GM18907 (cell line): ENCODE measurements at regions not wholly inside any gene's neighbourhood (a gene's known extent, or its start where the extent isn't known, plus 50 kb on each side); places are given as distances from the start of the nearest gene placed in this dataset.

ENCODE experiments used
- ATAC-seq: cut with Tn5 transposase; IDR thresholded peaks from one replicate; pipeline ENCODE4 v1.9.1; 2021; ENCODE audit warnings: mild to moderate bottlenecking, moderate library complexity; ENCODE audit not compliant: unreplicated experiment

DNA sequence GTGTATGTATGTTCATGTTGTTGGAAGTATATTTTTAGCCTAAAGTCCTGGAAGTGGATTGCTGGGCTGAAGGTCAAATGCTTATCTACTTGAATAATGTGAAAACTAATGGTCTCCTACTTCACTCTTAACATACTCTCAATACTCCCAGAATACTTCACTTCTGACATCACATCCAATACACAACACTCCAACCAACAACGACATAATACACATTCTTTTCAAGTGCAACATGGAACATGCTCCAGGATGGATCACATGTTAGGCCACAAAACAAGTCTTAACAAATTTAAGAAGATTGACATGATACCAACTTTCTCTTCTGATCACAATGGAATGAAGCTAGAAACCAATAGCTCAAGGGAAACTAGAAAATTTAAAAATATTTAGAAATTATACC, 126.9 kb upstream of the ADCY1 start:
- no peak for ATAC-seq

DNA sequence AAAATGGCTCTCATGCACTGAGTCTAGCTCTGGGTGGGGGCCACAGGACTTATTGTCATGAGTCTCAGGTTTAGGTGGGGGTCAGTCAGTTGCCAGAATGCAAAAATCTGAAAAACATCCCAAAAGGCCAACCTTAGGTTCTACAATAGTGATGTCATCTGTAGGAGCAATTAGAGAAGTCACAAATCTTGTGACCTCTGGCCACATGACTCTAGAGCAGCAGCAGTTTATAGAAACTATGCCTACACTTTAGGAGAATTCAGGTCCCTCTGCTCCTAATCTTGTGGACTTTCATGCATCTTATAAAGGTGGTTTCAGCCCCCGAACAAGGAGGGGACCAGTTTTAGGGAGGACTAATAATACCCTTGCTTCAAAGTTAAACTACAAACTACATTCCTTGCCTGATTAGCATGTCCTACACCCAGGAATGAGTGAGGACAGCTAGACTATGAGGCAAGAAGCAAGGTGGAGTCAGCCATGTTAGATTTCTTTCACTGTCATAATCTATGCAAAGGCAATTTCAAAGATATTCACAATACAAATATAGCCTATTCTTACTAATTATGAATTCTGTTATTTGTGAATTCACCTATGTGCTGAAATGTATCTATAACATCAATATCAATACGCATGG, 123.5 kb upstream of the ADCY1 start:
- no peak for ATAC-seq

DNA sequence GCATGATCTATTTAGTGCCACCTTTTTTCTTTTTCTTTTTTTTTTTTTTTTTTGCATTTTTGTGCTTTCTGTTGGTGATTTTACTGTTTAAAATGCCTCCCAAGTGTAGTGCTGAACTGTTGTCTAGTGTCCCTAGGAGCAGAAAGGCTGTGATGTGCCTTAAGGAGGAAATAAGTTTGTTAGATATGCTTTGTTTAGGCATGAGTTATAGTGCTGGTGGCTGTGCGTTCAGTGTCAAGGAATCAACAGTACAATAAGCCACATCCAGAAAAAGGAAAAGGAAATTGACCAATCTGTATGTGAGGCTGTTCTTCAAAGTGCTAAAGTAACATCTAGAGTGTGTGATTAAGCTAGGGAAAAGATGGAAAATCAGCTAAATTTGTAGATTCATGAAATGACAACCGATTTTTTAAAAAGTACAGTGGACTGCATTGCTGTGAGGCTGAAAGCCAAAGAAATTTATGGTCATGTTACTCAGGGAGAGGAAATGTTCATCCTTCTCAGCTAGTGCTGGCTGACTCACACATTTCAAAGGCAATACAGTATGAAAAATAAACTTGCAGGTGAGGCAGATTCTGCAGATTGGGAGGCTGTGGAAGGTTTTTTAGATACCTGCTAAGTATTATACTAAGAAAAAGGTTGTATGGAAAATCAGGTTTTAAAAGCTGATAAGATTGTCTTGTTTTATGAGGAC, 122.7 kb upstream of the ADCY1 start:
- no peak for ATAC-seq

DNA sequence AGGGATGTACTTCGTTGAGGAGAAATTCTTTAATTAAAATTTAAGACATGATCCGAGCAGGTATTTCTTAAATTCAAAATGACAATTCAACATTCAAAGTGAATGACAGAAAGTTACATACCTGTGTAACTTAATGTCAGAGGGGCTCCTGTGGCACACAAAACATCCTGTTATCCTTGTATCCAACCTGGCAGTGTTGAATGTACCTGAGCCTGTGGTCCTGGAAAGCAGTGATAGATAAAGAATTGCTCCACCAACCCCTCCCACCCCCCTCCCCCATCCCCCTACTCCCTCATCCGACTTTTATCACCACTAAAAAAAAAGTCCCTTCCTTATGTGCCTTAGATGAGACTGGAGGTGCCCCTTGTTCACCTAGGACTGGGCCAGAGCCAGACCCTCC, 119.4 kb upstream of the ADCY1 start:
- no peak for ATAC-seq

DNA sequence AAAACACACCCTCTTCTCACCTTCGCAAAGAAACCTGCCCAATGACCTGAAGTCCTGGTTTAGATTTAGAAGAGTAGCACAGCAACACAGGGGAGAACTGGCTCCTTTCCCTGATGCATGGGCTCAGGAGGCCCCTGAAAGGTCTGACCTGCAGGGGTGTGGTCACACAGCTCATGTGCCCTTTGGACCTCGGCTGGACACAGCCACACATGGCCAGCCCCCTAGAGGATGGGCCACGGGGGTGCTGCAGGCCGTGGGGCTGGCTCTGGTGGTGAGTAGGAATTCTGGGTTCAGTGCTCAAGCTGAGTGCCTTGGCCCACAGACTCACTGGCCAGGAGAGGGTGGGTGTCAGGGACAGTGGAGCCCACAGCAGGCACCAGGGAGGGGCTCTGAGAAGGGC, 118.5 kb upstream of the ADCY1 start:
- ATAC-seq, result no peak

DNA sequence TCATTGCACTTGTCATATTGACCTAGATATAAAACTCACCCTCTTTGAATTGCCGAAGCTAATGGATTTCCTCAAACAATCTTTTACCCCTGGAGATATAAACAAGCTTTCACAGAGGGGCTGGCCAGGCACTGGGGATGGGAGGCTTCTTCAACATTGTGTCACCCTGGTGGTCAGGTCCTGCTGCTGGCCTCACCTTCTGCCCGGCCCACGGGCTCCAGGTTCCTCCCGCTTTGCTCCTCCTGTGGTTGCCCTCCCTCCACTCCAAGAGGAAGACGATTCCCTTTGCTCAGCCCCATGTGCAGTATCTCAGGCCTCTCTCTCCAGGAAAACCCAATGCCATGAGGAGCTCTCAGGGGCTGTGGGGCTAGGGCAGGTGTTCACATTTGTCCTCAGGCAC, 118.1 kb upstream of the ADCY1 start:
- ATAC-seq, result no peak

DNA sequence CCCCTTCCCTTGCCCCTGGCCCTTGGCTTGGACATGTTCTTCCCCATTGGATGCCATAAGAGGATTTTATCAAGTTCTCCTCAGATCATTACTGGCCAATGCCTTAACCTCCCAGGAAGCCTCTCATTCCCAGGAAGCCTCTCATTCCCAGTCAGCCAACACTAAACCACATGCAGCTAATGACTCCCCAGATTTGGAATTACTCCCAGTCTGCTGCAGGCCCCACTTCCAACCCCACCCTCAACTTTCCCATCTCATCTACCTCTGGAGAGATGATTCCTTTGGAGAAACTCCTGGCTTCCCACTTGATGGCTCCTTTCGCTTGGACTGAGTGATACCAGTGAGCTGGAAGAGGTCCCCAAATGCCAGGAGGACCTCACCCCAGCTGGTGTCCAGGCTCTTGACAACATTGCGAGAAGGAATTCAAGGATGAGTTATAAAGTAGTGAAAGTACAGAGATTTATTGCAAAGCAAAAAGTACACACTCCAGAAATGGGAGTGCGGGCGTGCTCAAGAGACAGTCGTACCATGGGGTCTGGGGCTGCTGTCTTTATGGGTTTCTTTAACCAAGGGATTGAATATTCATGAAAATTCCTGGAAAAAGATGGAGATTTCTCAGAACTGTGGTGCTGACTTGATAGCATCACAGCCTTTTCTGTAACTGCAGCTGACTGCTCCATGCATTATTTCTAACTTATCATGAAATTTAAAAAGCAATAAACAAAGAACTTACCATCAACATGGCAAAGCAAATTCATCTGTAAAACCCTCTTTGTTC, 117.2 kb upstream of the ADCY1 start:
- no peak for ATAC-seq

DNA sequence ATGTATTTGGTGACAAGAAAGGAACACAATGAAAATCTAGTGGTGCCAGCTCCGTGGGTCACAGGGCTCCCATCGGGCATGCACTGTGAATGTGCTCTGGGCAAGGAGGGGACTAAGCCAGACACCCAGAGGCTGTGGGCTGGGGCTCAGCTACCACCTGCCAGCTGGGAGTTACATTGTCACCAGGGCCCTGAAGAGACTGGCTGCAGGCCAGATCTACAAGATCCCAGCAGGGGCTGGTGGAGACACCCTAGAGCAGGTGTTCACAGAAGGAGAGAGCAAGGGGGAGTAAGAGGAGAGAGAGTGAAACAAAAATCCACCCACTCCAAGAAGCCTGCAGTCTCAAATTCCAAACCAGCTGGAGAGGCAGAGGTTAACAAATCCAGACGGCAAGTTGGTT, 116.6 kb upstream of the ADCY1 start:
- no peak for ATAC-seq

DNA sequence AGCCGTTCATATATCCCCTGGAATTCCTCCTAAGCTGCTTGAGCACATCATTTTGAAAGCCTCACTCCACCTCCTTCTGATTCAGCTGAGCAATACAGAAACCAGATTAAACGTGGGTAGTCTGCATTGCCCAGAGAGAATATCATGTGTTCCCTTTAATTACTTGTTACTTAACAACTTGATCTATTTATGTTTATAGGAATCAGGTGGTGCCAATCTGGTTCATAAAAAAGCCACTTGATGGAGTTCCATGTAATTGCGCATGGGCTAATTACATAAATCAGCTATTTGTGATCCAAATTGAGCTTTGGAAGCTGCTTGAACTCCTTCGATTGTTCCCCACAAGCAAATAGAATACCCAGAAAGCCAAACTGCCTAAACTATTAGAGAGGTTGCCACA, 114.7 kb upstream of the ADCY1 start:
- no peak for ATAC-seq

DNA sequence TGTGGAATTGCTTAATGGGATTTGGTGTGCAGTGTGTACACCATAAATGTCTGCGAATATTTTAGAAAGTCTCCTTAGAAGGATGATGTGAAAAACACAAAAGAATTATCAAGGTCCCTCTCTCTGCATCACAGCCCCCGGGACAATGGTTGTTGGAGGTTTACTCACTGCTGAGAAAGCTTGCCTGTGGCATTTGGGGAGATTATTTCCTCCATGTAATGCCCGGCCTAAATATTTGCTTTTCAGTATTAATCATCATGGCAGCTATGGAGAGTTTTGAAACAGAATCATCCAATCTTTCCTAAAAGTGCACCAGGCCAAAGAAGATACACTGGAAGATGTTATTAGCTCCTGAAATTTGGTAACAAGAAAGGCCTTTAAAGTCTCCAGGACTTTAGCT, 113.8 kb upstream of the ADCY1 start:
- no peak for ATAC-seq

DNA sequence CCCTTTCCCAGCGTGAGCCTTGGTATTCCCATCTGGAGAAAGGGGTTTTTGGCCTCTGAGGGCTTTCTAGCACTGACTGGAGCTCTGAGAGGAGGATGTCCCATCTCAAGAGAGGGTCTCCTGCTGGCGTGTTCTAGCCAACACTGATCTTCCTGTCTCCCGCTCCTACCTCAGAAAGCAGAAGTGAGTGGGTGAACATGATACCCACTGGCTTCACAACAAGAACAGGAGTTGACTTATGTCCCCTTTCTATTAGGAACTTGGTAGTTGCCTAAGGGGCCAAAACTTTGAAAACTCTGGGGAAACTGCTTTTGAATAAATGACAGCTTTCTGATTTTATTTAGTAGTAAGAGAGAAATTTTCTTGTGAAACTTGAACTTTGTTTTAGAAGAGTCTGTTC, 113.1 kb upstream of the ADCY1 start:
- ATAC-seq, result no peak

DNA sequence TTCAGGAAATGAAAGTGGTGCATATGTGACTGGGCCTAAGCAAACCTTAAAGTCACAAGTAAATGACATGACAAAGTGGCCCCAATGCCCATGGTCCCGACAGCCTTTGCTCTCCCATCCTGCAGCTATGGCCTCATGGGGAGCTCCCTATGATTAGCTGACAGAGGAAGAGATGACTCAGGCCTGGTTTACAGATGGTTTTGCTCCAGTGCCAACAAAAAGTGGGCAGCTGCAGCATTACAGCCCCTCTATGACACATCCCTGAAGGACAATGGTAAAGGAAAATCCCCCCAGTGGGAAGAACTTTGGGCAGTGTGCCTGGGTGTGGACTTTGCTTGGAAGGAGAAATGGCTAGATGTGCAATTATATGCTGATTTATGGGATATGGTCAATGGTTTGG, 105.1 kb upstream of the ADCY1 start:
- no peak for ATAC-seq

DNA sequence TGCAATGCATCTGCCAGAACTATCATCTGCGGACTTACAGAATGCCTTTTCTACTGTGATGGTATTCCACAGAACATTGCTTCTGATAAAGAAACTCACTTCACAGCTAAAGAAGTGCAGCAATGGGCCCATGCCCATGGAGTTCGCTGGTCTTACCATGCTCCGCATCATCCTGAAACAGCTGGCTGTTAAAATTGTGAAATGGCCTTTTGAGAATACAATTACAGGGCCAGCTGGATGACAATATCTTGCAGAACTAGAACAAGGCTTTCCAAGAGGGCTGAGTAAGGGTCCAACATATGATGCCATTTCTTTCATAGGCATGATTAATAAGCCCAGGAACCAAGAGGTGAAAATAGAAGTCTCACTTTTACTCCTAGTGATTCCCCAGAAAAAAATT, 104.1 kb upstream of the ADCY1 start:
- no peak for ATAC-seq

DNA sequence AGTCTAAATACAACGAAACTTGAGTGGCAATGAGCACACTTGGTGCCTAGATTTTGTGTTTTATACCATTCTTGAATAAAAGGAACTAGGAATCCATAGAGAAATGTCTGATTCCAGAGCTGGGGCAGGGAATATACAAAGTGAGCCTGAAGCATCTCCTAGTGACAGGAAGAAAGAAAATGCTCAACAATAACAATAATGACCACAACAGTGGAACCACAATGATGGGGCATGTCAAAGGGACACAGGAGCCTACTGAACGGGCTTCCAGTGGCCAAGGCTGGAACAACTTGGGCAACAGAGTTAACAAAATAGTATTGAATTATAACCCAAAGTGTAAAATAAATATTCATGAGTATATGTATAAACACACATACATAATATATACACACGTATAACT, 94.4 kb upstream of the ADCY1 start:
- ATAC-seq, result no peak

DNA sequence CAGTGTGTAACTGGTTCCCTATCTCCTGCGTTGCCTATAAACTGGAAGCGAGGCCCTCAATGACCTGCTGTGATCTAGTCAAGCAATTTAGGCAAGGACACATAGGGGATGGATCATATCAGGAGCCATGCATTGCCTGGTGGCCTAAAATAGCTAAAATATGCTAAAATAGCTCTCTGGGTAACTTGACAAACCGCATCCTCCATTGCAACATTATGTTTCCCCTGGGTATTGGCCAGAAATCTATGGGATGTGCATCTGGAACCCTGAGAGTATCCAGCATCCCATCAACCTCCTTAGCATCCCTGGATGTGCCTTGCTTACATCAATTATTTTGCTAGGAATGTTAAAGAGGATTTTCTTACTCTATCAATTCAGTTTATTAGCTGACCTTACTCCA, 91.7 kb upstream of the ADCY1 start:
- ATAC-seq, result no peak

DNA sequence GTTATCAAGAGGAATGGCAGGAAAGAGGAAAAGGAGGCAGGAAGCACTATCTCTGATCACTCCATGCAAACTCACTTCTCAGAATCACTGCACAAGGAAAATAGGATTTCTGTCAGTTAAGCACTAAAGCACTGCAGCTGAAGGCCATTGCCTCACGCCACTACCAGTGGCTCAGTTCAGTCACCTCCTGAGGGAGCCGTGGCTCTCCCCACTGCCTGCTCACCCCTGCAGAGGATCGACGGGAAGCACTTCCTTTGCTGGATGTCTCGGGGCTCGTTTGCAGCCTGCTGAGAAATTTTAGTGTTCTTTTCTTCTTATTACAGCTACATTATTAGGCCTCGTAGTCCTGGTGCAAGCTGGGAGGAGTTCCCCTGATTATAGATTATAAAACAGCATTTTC, 90.1 kb upstream of the ADCY1 start:
- no peak for ATAC-seq

DNA sequence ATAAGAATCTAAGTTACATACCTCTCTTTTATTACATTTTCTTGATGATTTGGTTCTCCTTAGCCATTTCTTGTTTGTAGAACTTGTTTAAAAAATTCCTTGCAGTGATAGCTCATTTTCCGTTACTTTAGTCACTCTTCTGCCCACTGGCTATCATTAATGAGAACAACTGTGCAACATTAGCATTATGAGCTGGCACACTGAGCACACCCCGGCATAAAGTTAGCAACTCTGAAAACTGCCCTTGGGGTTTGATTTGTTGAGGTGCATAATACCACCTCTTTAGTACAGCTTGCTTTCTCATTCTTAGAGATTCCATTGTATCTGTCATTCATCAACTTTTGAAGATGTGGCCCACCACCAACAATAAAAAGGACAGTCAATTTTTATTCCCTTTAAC, 87.6 kb upstream of the ADCY1 start:
- no peak for ATAC-seq

DNA sequence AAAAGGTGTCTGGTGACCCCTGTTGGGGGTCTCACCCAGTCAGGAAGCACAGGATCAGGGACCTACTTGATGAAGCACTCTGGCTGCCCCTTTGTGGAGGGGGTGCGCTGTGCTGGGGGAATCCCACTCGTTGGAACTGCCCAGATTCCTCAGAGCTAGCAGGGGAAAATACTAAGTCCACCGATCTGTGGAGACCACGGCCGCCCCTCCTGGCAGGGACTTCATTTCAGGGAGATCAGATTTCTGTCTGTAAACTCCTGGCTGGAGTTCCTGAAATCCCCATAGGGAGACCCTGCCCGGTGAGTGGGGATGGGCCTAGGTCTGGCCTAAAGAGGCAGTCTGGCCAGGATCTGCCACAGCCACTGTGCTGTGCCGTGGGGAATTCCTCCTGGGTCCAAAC, 79.3 kb upstream of the ADCY1 start:
- ATAC-seq, result no peak

DNA sequence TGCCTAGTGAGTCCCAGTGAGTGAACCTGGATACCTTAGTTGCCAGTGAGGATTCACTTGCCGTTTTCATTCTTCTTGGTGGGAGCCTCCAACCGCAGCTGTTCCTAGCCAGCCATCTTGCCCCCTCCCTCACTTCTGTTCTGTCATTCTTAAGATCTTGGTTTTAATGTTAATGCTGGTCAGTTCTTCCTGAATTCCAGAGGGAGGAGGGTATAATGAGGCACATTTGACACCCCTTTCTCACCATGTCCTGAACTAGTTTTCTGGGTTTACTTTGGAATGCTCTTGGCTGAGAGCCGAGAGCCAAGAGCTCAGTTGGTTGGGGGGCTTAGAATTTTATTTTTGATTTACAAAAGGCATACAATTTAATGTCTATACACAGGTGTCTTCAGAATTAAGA, 78.5 kb upstream of the ADCY1 start:
- ATAC-seq, result no peak

DNA sequence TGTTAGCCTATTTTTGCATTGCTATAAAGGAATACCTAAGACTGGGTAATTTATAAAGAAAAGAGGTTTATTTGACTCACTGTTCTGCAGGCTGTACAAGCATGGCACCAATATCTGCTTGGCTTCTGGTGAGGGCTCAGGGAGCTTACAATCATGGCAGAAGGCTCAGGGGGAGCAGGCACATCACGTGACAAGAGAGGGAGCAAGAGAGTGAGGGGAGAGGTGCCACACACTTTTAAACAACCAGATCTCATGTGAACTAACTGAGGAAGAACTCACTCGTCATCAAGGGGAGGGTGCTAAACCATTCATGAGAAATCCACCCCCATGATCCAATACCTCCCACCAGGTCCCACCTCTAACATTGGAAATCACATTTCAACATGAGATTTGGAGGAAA, 73.9 kb upstream of the ADCY1 start:
- ATAC-seq, result no peak

DNA sequence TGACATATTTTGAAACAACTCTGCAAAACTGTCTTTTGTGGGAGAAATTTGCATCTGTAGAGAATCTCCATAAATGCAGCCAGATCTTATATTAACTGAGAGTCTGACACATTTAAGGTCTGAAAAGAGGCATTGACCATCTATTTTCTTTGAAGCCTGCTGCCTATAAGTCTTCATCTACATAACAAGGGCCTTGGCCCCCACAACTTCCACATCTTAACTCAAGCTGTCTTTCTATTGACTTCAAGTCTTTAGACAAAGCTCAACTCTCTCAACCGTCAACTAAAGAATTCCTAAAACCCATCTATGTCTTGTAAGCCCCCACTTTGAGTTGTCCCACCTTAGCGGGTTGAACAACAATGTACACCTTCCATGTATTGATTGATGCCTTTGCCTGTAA, 72.4 kb upstream of the ADCY1 start:
- ATAC-seq, result no peak

DNA sequence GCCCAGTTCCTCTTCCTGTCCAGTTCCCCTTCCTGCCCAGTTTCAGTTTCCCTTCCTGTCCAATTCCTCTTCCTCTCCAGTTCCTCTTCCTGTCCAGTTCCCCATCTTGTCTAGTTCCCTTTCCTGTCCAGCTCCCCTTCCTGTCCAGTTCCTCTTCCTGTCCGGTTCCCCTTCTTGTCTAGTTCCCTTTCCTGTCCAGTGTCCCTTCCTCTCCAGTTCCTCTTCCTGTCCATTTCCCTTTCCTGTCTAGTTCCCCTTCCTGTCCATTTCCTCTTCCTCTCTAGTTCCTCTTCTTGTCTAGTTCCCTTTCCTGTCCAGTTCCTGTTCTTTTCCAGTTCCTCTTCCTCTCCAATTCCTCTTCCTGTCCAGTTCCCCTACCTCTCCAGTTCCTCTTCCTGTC, 68.1 kb upstream of the ADCY1 start:
- ATAC-seq, result no peak
